Lower lobe of right lung (tissue), 2 donors: ENCODE measurements at regions not wholly inside any gene's neighbourhood (a gene's known extent, or its start where the extent isn't known, plus 50 kb on each side); places are given as distances from the start of the nearest gene placed in this dataset.
"Not testable (repeated sequence)": the region's sequence is repeated elsewhere in the genome, so short reads cannot be mapped to it uniquely, and the experiment has no call there.

Experiments
- ATAC-seq, 2 donors: fragments of 200-7000 bp; cut with Tn5 transposase; one replicate each; pipeline ENCODE4 v1.9.1; 2020 to 2022; ENCODE audit warnings: mild to moderate bottlenecking in 2 of 2, moderate library complexity in 2 of 2
- DNase-seq: peaks from one replicate; pipeline ENCODE4 v3.0.0-alpha.2; 2020
- H3K27ac ChIP-seq: fragments of 200-600 bp; one replicate; pipeline ENCODE4 v1.8.0; 2022
- H3K27me3 ChIP-seq: fragments of 200-600 bp; one replicate; pipeline ENCODE4 v1.8.0; 2022; ENCODE audit warnings: low read depth
- H3K36me3 ChIP-seq: fragments of 200-600 bp; one replicate; pipeline ENCODE4 v1.8.0; 2022; ENCODE audit warnings: mild to moderate bottlenecking
- H3K4me1 ChIP-seq: fragments of 200-600 bp; one replicate; pipeline ENCODE4 v1.8.0; 2022
- H3K4me3 ChIP-seq: fragments of 200-600 bp; one replicate; pipeline ENCODE4 v1.8.0; 2022; ENCODE audit warnings: mild to moderate bottlenecking
- H3K9me3 ChIP-seq: fragments of 200-600 bp; one replicate; pipeline ENCODE4 v1.8.0; 2022
- CTCF ChIP-seq: fragments of 200-600 bp; IDR thresholded peaks from one replicate; pipeline ENCODE4 v1.8.0; 2022; ENCODE audit warnings: antibody characterized with exemption, mild to moderate bottlenecking
- intact Hi-C: fragments of 100-400 bp; cut with DNase I; formaldehyde crosslinking; loops from one replicate; pipeline ENCODE4 v1.11.0; 2022
- donor health status: DM: no; HTN: yes; CAD: no; lungs with severe emphysema.

DNA sequence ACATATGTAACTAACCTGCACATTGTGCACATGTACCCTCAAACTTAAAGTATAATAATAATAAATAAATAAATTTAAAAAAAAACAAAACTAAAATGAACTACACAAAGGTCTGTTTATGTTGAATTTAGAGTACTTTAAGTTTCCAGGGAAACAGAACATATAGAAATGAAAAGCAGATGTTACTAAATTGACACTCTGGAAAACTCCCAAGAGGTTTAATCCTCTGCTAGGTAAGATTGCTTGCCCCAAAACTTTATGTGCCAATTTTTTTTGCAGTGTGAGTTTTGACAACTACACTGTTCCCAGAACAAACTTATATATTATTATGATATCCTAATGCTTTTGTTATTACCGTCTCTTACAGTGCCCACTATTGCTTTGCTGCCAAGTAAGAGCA, 134.3 kb upstream of the MRPS30 start:
- Histone ChIP-seq H3K9me3 (no peaks in the 10 kb centered on the region), H3K4me3 (no peak overlapping the region), H3K4me1 (no peaks in the 10 kb centered on the region), H3K36me3 (no peaks in the 10 kb centered on the region), H3K27ac (no peak overlapping the region), H3K27me3 (no peaks in the 10 kb centered on the region)
- TF ChIP-seq CTCF: no peak
- no peak for ATAC-seq
- DNase-seq: no peak
- intact Hi-C loops: no loop called here

DNA sequence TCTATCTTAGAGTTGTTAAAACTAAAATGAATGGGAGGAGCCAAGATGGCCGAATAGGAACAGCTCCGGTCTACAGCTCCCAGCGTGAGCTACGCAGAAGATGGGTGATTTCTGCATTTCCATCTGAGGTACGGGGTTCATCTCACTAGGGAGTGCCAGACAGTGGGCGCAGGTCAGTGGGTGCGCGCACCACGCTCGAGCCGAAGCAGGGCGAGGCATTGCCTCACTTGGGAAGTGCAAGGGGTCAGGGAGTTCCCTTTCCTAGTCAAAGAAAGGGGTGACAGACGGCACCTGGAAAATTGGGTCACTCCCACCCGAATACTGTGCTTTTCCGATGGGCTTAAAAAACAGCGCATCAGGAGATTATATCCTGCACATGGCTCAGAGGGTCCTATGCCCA, 140.3 kb upstream of the MRPS30 start:
- H3K9me3 ChIP-seq, H3K36me3 ChIP-seq, H3K27me3 ChIP-seq, H3K4me3 ChIP-seq, intact Hi-C loops, DNase-seq, H3K4me1 ChIP-seq, H3K27ac ChIP-seq, ATAC-seq: not testable (repeated sequence)

DNA sequence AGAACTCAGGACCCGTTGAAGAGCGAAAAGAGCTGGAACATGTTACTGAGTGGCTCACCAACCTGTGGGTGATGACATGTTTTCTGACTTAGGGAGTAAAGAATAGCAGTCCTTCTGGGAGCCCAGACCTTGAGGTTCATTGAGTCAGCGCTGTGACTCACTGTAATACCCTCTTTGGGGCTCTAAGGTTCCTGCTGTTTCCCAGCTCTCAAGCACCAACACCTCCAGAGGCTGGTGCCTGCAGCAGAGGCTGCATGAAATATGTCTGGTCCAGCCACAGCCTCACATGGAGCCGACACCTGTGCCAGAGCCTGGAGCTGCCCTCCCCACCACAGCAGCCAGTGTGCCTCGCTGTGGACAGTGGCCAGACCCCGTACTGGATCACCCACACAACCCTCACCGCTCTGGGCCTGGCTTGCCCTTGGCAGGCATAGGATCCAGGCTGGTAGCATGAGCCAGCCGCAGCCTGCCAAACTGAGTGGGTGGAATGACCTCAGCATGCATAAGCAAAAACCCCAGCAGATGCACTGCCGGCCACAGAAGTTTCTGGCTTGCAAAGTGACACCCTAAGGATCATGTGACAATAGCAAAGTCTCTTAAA, 143.5 kb upstream of the MRPS30 start:
- H3K36me3 ChIP-seq: no peaks in the 10 kb centered on the region
- no peak overlapping the region for H3K27ac ChIP-seq
- H3K4me3 ChIP-seq: no peak overlapping the region
- no peaks in the 10 kb centered on the region for H3K9me3 ChIP-seq
- intact Hi-C loops: no loop called here
- no peaks in the 10 kb centered on the region for H3K27me3 ChIP-seq
- ATAC-seq (peak in 1 of 2 donors; percentile 34), DNase-seq (no peak)
- TF ChIP-seq CTCF: no peak
- H3K4me1 ChIP-seq: no peaks in the 10 kb centered on the region

GRCh38 chr5:44664711-44665100, 144.0 kb upstream of the MRPS30 start:
- ATAC-seq (no peak), DNase-seq (no peak)
- H3K27ac ChIP-seq: no peak overlapping the region
- H3K9me3 ChIP-seq: no peaks in the 10 kb centered on the region
- intact Hi-C loops: no loop called here
- no peaks in the 10 kb centered on the region for H3K36me3 ChIP-seq
- no peaks in the 10 kb centered on the region for H3K27me3 ChIP-seq
- no peak overlapping the region for H3K4me3 ChIP-seq
- no peaks in the 10 kb centered on the region for H3K4me1 ChIP-seq
- TF ChIP-seq CTCF: no peak

DNA sequence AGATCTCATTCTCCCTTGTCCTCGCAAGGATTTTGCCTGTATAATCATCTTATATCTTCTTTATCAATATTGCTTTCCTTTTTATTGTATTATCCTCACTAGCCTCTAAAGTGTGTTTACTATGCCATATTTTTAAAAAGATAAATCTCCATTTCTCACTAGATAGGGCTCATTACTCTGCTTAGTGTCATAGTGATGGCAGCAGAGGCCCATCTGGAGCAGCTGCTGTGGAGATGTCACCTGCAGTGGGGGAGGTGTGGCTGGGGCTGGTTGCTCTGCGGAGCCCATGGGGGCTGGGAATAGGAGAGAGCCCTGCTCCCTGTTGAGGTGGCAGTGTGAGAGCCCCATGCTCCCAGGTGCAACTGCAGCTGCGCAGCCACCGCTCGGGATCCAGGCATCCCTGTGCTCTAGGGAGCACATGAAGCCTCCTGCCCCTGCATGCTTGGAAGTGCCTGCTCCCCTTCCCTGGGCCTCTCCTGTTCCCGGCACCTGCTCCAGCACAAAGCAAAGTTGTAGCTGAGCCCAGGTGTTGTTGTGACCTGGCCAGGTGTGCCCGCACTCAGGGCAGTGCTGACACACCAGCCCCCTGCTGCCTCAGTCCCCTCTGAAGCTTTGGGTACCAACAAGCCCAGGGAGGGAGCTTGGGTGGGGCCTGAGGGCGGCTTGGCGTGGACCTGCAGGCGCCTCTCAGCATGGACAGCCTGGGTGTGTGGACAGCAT, 144.6 kb upstream of the MRPS30 start:
- DNase-seq: no peak
- Histone ChIP-seq H3K36me3 (no peaks in the 10 kb centered on the region), H3K4me3 (no peak overlapping the region), H3K4me1 (no peaks in the 10 kb centered on the region), H3K9me3 (no peaks in the 10 kb centered on the region), H3K27ac (no peak overlapping the region), H3K27me3 (no peaks in the 10 kb centered on the region)
- ATAC-seq: peak in 1 of 2 donors; percentile 50
- intact Hi-C loops: no loop called here
- TF ChIP-seq CTCF: no peak

- no peak overlapping the region for H3K27ac ChIP-seq
- H3K4me1 ChIP-seq: no peaks in the 10 kb centered on the region
- ATAC-seq (no peak), DNase-seq (no peak)
- H3K4me3 ChIP-seq: no peak overlapping the region
- H3K27me3 ChIP-seq: no peaks in the 10 kb centered on the region
- H3K36me3 ChIP-seq: no peaks in the 10 kb centered on the region
- intact Hi-C loops: no loop called here
- no peaks in the 10 kb centered on the region for H3K9me3 ChIP-seq
- TF ChIP-seq CTCF: no peak
Observed at GRCh38 chr5:44661851-44662250, 146.9 kb upstream of the MRPS30 start.
